ENCODE measurements at regions not wholly inside any gene's neighbourhood (a gene's known extent, or its start where the extent isn't known, plus 50 kb on each side); places are given as distances from the start of the nearest gene placed in this dataset.

GRCh38 chr2:216286616-216287231, 85.6 kb downstream of the MARCHF4 start:
- H3K36me3 ChIP-seq, result no peaks in the 10 kb centered on the region
- no peaks in the 10 kb centered on the region for H3K9me3 ChIP-seq (ENCODE audit: severe bottlenecking)
- no peak for DNase-seq
- no peak for TF ChIP-seq CTCF (IDR thresholded peaks at IDR 0.05; ENCODE audit: low read depth, low read length)
- H3K27ac ChIP-seq, result no peak overlapping the region
- no peak overlapping the region for H3K4me3 ChIP-seq (ENCODE audit: low read depth, low read length)
- no peaks in the 10 kb centered on the region for H3K27me3 ChIP-seq (ENCODE audit: insufficient read depth, low read depth, severe bottlenecking)

DNA sequence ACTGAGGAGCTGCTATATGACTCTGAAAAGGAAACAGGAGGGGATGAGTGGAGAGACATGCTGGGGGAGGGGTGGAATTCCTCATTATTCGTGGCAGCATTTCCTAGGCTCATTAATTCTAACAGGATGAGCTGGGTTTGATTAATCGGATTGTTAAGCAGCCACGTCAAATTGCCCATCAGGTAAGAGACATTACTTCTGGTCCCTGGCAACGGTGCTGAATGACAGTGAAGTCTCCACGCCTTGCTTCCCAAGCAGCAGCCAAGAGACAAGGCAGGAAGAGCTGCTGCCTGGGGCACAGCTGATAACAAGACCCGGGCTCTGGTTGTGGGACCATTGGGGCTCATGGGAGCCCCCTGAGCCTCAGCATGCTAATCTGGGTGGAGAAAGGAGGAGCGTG, 86.6 kb downstream of the MARCHF4 start:
- no peaks in the 10 kb centered on the region for H3K27me3 ChIP-seq (ENCODE audit: insufficient read depth, low read depth, severe bottlenecking)
- TF ChIP-seq CTCF (IDR thresholded peaks at IDR 0.05; ENCODE audit: low read depth, low read length), result no peak
- H3K9me3 ChIP-seq (ENCODE audit: severe bottlenecking), result no peaks in the 10 kb centered on the region
- no peaks in the 10 kb centered on the region for H3K36me3 ChIP-seq
- DNase-seq, result peak; percentile 38
- H3K4me3 ChIP-seq (ENCODE audit: low read depth, low read length), result no peak overlapping the region
- H3K27ac ChIP-seq, result no peak overlapping the region

- no peak overlapping the region for H3K4me3 ChIP-seq (ENCODE audit: low read depth, low read length)
- no peaks in the 10 kb centered on the region for H3K9me3 ChIP-seq (ENCODE audit: severe bottlenecking)
- no peak overlapping the region for H3K27ac ChIP-seq
- no peak for DNase-seq
- H3K27me3 ChIP-seq (ENCODE audit: insufficient read depth, low read depth, severe bottlenecking), result no peaks in the 10 kb centered on the region
- no peak for TF ChIP-seq CTCF (IDR thresholded peaks at IDR 0.05; ENCODE audit: low read depth, low read length)
- no peaks in the 10 kb centered on the region for H3K36me3 ChIP-seq
Measured at GRCh38 chr2:216284708-216285107, 87.6 kb downstream of the MARCHF4 start.

DNA sequence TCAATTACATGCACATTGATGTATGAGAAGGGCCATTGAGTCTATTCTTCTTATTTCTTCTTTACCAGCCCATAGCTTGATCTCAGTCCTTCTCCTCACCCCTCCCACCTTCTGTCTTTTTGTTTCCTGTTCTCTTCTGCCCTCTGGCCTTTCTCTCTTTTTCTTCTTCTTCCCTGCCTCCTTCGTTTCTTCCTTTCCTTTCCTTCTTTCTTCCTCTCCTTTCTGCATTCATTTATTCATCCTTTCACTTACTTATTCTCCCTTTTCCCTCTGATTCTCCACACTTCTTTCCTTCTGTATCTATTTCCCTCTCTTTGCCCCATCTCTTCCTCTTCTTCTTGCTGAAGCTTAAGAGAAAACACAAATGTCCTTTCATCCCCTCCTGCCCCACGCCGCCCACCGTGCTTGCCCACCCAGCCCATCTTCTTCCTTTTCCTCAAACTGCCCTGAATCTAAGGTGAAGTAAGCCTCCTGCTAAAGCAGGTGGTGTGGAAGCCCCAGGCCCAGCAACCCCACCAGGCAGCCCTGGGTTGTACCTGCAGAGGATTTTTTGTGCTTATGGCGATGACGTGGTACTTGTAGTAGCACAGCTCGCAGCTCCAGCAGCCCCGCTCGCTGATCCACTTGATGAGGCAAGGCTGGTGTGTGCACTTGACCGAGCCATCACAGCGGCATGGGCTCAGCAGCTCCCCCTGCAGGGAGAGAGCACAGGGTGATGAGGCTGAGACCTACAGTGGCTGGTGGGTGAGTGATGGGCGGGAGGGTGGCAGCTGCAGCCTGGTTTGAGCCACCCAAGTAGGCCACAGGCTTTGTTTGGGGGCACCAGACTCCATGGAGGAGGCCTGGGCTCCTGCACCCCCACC, 89.0 kb downstream of the MARCHF4 start:
- Histone ChIP-seq H3K36me3 (no peaks in the 10 kb centered on the region), H3K4me3 (ENCODE audit: low read depth, low read length) (no peak overlapping the region), H3K9me3 (ENCODE audit: severe bottlenecking) (no peaks in the 10 kb centered on the region), H3K27ac (no peak overlapping the region), H3K27me3 (ENCODE audit: insufficient read depth, low read depth, severe bottlenecking) (no peaks in the 10 kb centered on the region)
- TF ChIP-seq CTCF (IDR thresholded peaks at IDR 0.05; ENCODE audit: low read depth, low read length), result peak; percentile 96
- peak; percentile 76 for DNase-seq

- Histone ChIP-seq H3K36me3 (no peaks in the 10 kb centered on the region), H3K4me3 (ENCODE audit: low read depth, low read length) (no peak overlapping the region), H3K27ac (no peak overlapping the region), H3K27me3 (ENCODE audit: insufficient read depth, low read depth, severe bottlenecking) (no peaks in the 10 kb centered on the region), H3K9me3 (ENCODE audit: severe bottlenecking) (no peaks in the 10 kb centered on the region)
- DNase-seq, result no peak
- no peak for TF ChIP-seq CTCF (IDR thresholded peaks at IDR 0.05; ENCODE audit: low read depth, low read length)
Measured at GRCh38 chr2:216281876-216282275, 90.4 kb downstream of the MARCHF4 start.

Measured in WERI-Rb-1 (cell line).